ENCODE measurements at regions not wholly inside any gene's neighbourhood (a gene's known extent, or its start where the extent isn't known, plus 50 kb on each side); places are given as distances from the start of the nearest gene placed in this dataset.

- no peak overlapping the region for H3K4me3 ChIP-seq (ENCODE audit: low read depth, low read length)
- CTCF ChIA-PET, result no interaction called here
- H3K4me1 ChIP-seq (ENCODE audit: control insufficient read depth, insufficient read depth, low read length), result no peaks in the 10 kb centered on the region
- no peak for TF ChIP-seq YY1 (tag by site-specific recombination; IDR thresholded peaks at IDR 0.05)
- TF ChIP-seq ZNF157 (tag by site-specific recombination; IDR thresholded peaks at IDR 0.05), result no peak
- TF ChIP-seq ZNF138 (tag by site-specific recombination; IDR thresholded peaks at IDR 0.05; ENCODE audit: borderline replicate concordance), result no peak
- no peak for TF ChIP-seq HOXC10 (CRISPR knock-in tag; IDR thresholded peaks at IDR 0.05)
- no peak overlapping the region for H3K27ac ChIP-seq (ENCODE audit: extremely low read depth, low read depth, low read length)
- no peaks in the 10 kb centered on the region for H3K36me3 ChIP-seq (ENCODE audit: control insufficient read depth in 2 of 2, insufficient read depth in 1 of 2, low read length in 2 of 2)
- POLR2A ChIA-PET, result no interaction called here
- no peaks in the 10 kb centered on the region; the same call in 1 of the 2 replicates for H3K9me3 ChIP-seq (ENCODE audit: control insufficient read depth, insufficient read depth, low read depth, low read length)
These were observed 58.0 kb upstream of the ZNF236 start for GRCh38 chr18:76764291-76764901.

GRCh38 chr18:76759056-76759455 is 63.3 kb upstream of the ZNF236 start:
- no peaks in the 10 kb centered on the region for H3K9me3 ChIP-seq (ENCODE audit: control insufficient read depth, insufficient read depth, low read depth, low read length)
- no peak overlapping the region for H3K4me3 ChIP-seq (ENCODE audit: low read depth, low read length)
- ChIA-PET POLR2A (no interaction called here), CTCF (interaction anchor here (0.7 kb wide), 1 partner anchor 268 kb away, joined by 4 read pairs; no protein-coding TSS in a partner anchor)
- H3K27ac ChIP-seq (ENCODE audit: extremely low read depth, low read depth, low read length), result no peak overlapping the region
- H3K36me3 ChIP-seq (ENCODE audit: control insufficient read depth in 2 of 2, insufficient read depth in 1 of 2, low read length in 2 of 2), result no peaks in the 10 kb centered on the region
- no peaks in the 10 kb centered on the region for H3K4me1 ChIP-seq (ENCODE audit: control insufficient read depth, insufficient read depth, low read length)
- TF ChIP-seq ZBTB44 (tag by site-specific recombination; IDR thresholded peaks at IDR 0.05), result no peak
- no peak for TF ChIP-seq GLIS1 (tag by site-specific recombination; IDR thresholded peaks at IDR 0.05)
- TF ChIP-seq ZFP41 (tag by site-specific recombination; IDR thresholded peaks at IDR 0.05; ENCODE audit: borderline replicate concordance), result no peak
- no peak for TF ChIP-seq ATF2 (tag by site-specific recombination; IDR thresholded peaks at IDR 0.05; ENCODE audit: low read depth)
- TF ChIP-seq ZNF596 (tag by site-specific recombination; IDR thresholded peaks at IDR 0.05), result no peak
- TF ChIP-seq KLF16 (tag by site-specific recombination; IDR thresholded peaks at IDR 0.05), result no peak
- TF ChIP-seq ZNF362 (tag by site-specific recombination; IDR thresholded peaks at IDR 0.05), result no peak
- TF ChIP-seq CTCF (tag by site-specific recombination; IDR thresholded peaks at IDR 0.05), result no peak

GRCh38 chr18:76757925-76758324 is 64.4 kb upstream of the ZNF236 start:
- ChIA-PET CTCF (interaction anchor here (0.6 kb wide), 1 partner anchor 822 kb away, joined by 3 read pairs; no protein-coding TSS in a partner anchor), POLR2A (no interaction called here)
- Histone ChIP-seq H3K4me3 (ENCODE audit: low read depth, low read length) (no peak overlapping the region), H3K36me3 (ENCODE audit: control insufficient read depth in 2 of 2, insufficient read depth in 1 of 2, low read length in 2 of 2) (no peaks in the 10 kb centered on the region), H3K27ac (ENCODE audit: extremely low read depth, low read depth, low read length) (no peak overlapping the region), H3K9me3 (ENCODE audit: control insufficient read depth, insufficient read depth, low read depth, low read length) (no peaks in the 10 kb centered on the region), H3K4me1 (ENCODE audit: control insufficient read depth, insufficient read depth, low read length) (no peaks in the 10 kb centered on the region)
- no peak for TF ChIP-seq ZNF521 (tag by site-specific recombination; IDR thresholded peaks at IDR 0.05)
- no peak for TF ChIP-seq IKZF3 (tag by site-specific recombination; IDR thresholded peaks at IDR 0.05)
- no peak for TF ChIP-seq ZNF26 (tag by site-specific recombination; IDR thresholded peaks at IDR 0.05)
- TF ChIP-seq ZSCAN4 (tag by site-specific recombination; IDR thresholded peaks at IDR 0.05), result no peak
- TF ChIP-seq HOXA7 (CRISPR knock-in tag; IDR thresholded peaks at IDR 0.05; ENCODE audit: borderline replicate concordance), result no peak
- TF ChIP-seq ZSCAN16 (tag by site-specific recombination; IDR thresholded peaks at IDR 0.05), result no peak
- TF ChIP-seq ZNF561 (tag by site-specific recombination; IDR thresholded peaks at IDR 0.05; ENCODE audit: borderline replicate concordance), result no peak
- TF ChIP-seq ZNF843 (tag by site-specific recombination; IDR thresholded peaks at IDR 0.05), result no peak
- no peak for TF ChIP-seq ZFP69B (tag by site-specific recombination; IDR thresholded peaks at IDR 0.05)
- no peak for TF ChIP-seq ZSCAN30 (tag by site-specific recombination; IDR thresholded peaks at IDR 0.05)
- no peak for TF ChIP-seq PRDM1 (tag by site-specific recombination; IDR thresholded peaks at IDR 0.05)
- no peak for TF ChIP-seq ZNF530 (tag by site-specific recombination; IDR thresholded peaks at IDR 0.05; ENCODE audit: low read depth)

All from HEK293 (cell line).